ENCODE measurements at regions not wholly inside any gene's neighbourhood (a gene's known extent, or its start where the extent isn't known, plus 50 kb on each side); places are given as distances from the start of the nearest gene placed in this dataset.

DNA sequence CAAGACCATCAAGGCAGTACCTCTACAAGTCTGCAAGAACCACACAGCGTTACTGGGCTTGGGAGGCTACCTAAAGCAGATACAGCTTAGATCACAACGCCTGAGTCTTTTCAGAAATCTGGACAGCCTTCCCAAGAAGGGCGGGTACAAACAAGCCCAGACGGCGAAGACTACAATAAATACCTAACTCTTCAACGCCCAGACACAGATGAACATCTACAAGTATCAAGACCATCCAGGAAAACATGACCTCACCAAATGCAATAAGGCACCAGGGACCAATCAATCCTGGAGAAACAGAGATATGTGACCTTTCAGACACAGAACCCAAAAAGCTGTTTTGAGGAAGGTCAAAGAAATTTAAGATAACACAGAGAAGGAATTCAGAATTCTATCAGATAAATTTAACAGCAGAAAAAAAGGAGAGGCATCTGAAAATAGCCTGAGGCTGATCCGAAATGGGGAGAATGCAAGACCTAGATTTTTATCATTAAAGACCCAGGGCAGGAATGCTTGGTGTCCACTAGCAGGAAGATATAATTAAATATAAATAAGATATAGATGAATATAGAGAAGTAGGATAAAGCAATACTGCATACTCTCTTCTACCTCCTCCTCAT, 131.7 kb upstream of the COL21A1 start:
- TF ChIP-seq POLR2AphosphoS5 (IDR thresholded peaks at IDR 0.05) (no peak), POLR2A (IDR thresholded peaks at IDR 0.05) (no peak), EP300 (IDR thresholded peaks at IDR 0.05) (no peak)
- TF ChIP-seq, protein P1, sequence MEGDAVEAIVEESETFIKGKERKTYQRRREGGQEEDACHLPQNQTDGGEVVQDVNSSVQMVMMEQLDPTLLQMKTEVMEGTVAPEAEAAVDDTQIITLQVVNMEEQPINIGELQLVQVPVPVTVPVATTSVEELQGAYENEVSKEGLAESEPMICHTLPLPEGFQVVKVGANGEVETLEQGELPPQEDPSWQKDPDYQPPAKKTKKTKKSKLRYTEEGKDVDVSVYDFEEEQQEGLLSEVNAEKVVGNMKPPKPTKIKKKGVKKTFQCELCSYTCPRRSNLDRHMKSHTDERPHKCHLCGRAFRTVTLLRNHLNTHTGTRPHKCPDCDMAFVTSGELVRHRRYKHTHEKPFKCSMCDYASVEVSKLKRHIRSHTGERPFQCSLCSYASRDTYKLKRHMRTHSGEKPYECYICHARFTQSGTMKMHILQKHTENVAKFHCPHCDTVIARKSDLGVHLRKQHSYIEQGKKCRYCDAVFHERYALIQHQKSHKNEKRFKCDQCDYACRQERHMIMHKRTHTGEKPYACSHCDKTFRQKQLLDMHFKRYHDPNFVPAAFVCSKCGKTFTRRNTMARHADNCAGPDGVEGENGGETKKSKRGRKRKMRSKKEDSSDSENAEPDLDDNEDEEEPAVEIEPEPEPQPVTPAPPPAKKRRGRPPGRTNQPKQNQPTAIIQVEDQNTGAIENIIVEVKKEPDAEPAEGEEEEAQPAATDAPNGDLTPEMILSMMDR (IDR thresholded peaks at IDR 0.05) = no peak
- WGBS, 5 donors = 76 to 86% (median 84%) methylated on average over 7 of the region's 7 CpGs
- no peak overlapping the region for H3K27ac ChIP-seq

DNA sequence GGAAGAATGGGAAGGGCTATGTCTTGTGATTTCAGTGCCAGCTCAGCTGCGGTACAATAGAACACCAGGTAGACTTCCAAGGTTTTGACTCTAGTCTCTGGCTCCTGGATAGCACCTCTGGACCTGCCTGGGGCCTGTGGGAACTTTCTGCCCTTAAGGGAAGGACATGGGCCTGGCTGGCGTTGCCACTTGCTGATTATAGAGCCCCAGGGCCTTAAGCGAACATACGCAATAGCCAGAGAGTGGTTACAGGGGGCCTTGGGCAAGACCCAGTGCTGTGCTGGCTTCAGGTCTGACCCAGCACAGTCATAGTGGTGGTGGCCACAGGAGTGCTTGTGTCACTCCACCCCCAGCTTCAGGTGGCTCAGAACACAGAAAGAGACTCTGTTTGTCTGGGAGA, 131.1 kb upstream of the COL21A1 start:
- TF ChIP-seq POLR2AphosphoS5 (IDR thresholded peaks at IDR 0.05) = no peak
- TF ChIP-seq, protein P1 (IDR thresholded peaks at IDR 0.05) = no peak
- intact Hi-C loops (cut with DNase I; ENCODE audit: low total_unique reads) = no loop called here
- H3K27ac ChIP-seq = no peak overlapping the region

More for the DNA sequence above, 131.7 kb upstream of the COL21A1 start:
- Histone ChIP-seq H3K36me3 (no peaks in the 10 kb centered on the region), H3K4me1 (peaks cover 0 to 11% (median 0%) of the 10 kb centered on the region in 4 donors), H3K27me3 (no peaks in the 10 kb centered on the region), H3K9me3 (no peaks in the 10 kb centered on the region), H3K4me3 (no peak overlapping the region)
- intact Hi-C loops (cut with DNase I; ENCODE audit: low total_unique reads) = no loop called here
- DNase-seq = peak in 1 of 2 donors; percentile 32

DNA sequence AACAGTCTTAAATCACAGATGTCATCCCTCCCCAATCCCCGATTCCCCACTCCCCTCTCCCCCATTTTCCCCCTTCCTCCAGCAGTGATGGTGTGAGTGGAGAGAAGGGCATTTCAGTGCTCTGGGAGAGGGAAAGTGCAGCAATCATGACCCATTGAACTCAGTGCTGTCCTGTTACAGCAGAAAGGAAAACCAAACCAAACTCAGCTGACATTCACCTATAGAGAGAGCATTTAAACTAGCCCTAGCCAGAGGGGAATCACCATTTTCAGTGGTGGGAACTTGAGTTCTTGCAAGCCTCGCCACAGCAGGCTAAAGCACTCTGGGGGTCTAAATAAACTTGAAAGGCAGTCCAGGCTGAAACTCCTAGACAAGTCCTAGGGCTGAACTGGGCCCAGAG, 129.9 kb upstream of the COL21A1 start:
- peaks cover 0 to 19% (median 7%) of the 10 kb centered on the region in 4 donors for H3K4me1 ChIP-seq
- H3K27me3 ChIP-seq = no peaks in the 10 kb centered on the region
- H3K27ac ChIP-seq = no peak overlapping the region
- no peak for TF ChIP-seq POLR2AphosphoS5 (IDR thresholded peaks at IDR 0.05)
- TF ChIP-seq EP300 (IDR thresholded peaks at IDR 0.05) = no peak
- TF ChIP-seq, protein P1 (IDR thresholded peaks at IDR 0.05) = no peak
- no peak for TF ChIP-seq POLR2A (IDR thresholded peaks at IDR 0.05)
- intact Hi-C loops (cut with DNase I; ENCODE audit: low total_unique reads) = no loop called here
- no peaks in the 10 kb centered on the region for H3K36me3 ChIP-seq
- WGBS, 5 donors = 79 to 100% (median 95%) methylated on average over 2 of the region's 2 CpGs
- H3K4me3 ChIP-seq = no peak overlapping the region
- no peaks in the 10 kb centered on the region for H3K9me3 ChIP-seq
- no peak for DNase-seq

More for the DNA sequence above, 131.1 kb upstream of the COL21A1 start:
- Histone ChIP-seq H3K4me1 (peaks cover 0 to 11% (median 0%) of the 10 kb centered on the region in 4 donors), H3K36me3 (no peaks in the 10 kb centered on the region), H3K9me3 (no peaks in the 10 kb centered on the region), H3K27me3 (no peaks in the 10 kb centered on the region), H3K4me3 (no peak overlapping the region)
- 84 to 93% (median 89%) methylated on average over 4 of the region's 4 CpGs for WGBS, 5 donors
- DNase-seq = no peak

DNA sequence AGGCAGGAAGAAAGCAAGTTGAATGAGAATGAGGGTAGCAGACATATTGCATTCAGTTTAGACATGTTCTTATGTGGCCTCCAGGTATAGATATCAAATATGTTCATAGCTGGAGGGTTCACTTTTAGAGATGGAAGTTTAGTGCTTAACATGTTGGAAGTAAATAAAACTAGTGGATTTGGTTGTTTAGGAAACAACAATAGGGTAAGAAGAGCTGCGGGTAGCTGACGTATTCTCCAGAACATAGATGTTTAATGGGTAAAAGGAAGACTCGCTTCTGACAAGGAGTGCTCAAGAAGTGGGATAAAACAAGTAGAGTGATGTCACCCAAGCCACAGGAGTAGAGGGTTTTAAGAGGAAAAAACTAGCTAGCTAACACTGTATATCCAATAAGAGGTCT, 128.4 kb upstream of the COL21A1 start:
- peak overlapping the region in 3 of 5 donors; percentile 66 to 84 (median 83) for H3K27ac ChIP-seq

More for the DNA sequence above, 128.4 kb upstream of the COL21A1 start:
- intact Hi-C loops (cut with DNase I; ENCODE audit: low total_unique reads) = no loop called here
- WGBS, 5 donors = 92 to 99% (median 97%) methylated on average over 3 of the region's 3 CpGs
- TF ChIP-seq POLR2A (IDR thresholded peaks at IDR 0.05) (no peak), EP300 (IDR thresholded peaks at IDR 0.05) (no peak), POLR2AphosphoS5 (IDR thresholded peaks at IDR 0.05) (no peak)
- TF ChIP-seq, protein P1 (IDR thresholded peaks at IDR 0.05) = no peak
- H3K4me3 ChIP-seq = no peak overlapping the region
- no peaks in the 10 kb centered on the region for H3K27me3 ChIP-seq
- no peaks in the 10 kb centered on the region for H3K9me3 ChIP-seq
- H3K36me3 ChIP-seq = no peaks in the 10 kb centered on the region
- peaks cover 8 to 34% (median 22%) of the 10 kb centered on the region in 4 donors for H3K4me1 ChIP-seq
- DNase-seq = no peak

All from stomach (tissue), 8 donors.